ENCODE measurements at regions not wholly inside any gene's neighbourhood (a gene's known extent, or its start where the extent isn't known, plus 50 kb on each side); places are given as distances from the start of the nearest gene placed in this dataset.

DNA sequence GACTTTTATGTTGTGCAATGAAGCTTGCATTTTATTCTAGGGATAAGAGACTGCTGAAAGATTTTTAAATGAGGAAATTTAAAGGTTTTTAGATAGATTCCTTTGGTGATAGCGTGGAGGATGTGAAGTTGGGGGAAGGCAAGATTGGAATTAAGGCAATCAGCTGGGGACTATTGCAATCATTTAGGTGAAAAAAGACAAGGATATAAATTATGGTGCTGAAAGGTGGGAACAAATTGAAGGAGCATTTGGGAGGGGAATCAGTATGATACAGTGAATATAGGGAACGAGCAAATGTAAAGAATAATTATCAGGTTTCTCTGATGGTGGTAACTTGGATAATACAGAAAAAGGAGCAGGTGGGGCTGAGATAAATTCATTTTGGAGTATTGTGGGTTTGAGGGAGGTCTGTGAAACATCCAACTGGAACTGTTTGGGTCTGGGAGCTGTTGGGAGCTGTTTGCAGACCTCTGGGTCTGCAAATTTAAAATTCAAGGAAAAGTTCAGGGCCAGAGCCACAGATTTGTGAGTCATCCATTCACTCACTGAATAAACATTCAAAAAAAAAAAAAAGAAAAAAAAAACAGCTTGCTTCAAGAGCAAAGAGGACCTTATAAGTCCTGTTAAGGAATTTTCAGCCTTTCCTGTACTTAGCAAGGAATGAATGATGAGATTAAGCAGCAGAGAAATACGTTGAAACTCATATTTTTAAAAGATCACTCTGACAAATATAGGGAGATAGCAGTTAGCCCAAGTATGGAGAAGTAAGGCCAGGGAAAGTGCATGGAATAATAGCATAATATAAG lies 257.5 kb upstream of the FN1 start:
- TF ChIP-seq, protein P1, sequence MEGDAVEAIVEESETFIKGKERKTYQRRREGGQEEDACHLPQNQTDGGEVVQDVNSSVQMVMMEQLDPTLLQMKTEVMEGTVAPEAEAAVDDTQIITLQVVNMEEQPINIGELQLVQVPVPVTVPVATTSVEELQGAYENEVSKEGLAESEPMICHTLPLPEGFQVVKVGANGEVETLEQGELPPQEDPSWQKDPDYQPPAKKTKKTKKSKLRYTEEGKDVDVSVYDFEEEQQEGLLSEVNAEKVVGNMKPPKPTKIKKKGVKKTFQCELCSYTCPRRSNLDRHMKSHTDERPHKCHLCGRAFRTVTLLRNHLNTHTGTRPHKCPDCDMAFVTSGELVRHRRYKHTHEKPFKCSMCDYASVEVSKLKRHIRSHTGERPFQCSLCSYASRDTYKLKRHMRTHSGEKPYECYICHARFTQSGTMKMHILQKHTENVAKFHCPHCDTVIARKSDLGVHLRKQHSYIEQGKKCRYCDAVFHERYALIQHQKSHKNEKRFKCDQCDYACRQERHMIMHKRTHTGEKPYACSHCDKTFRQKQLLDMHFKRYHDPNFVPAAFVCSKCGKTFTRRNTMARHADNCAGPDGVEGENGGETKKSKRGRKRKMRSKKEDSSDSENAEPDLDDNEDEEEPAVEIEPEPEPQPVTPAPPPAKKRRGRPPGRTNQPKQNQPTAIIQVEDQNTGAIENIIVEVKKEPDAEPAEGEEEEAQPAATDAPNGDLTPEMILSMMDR (IDR thresholded peaks at IDR 0.05) = no peak
- no peak for TF ChIP-seq POLR2AphosphoS5 (IDR thresholded peaks at IDR 0.05)
